K562 (cell line): ENCODE measurements at regions not wholly inside any gene's neighbourhood (a gene's known extent, or its start where the extent isn't known, plus 50 kb on each side); places are given as distances from the start of the nearest gene placed in this dataset.

Source experiments
- ATAC-seq: fragments of 200-7000 bp; cut with Tn5 transposase; 3 replicates; pipeline ENCODE4 v1.9.1; 2020; ENCODE audit warnings: moderate library complexity
- BruUV-seq: library from RNA; stranded (reverse); fragments of 400-500 nt; replicated peaks from 2 replicates; lab custom pipeline; 2021; lab: Mats Ljungman, UMichigan
- CTCF ChIA-PET: fragments of 300-600 bp; formaldehyde crosslinking; extraction: SDS; loops from one replicate; lab custom pipeline; 2021; ENCODE audit warnings: low intra/inter-chr PET ratio; lab: Yijun Ruan, JAX
- POLR2A ChIA-PET: fragments of 300-600, 350-650 bp; sonication (Branson Sonifier 250); formaldehyde crosslinking; extraction: SDS; loops from one replicate; lab custom pipeline; 2021; ENCODE audit warnings: antibody characterized with exemption, inconsistent platforms; lab: Yijun Ruan, JAX
- DNase-seq, 4 experiments: peaks; one replicate each; pipeline versions ENCODE4 v3.0.0 to v3.0.0-alpha.2; 2011 to 2018; ENCODE audit warnings: low spot score in 3 of 4, mixed read lengths in 3 of 4; ENCODE audit errors: extremely low read depth in 1 of 4
- FAIRE-seq: peaks from 2 replicates; lab custom pipeline; 2011; peaks lifted over from hg19 to GRCh38; lab: Jason Lieb, UNC
- H2AFZ ChIP-seq: 2 replicates; pipeline ENCODE4 v1.6.0; 2011; ENCODE audit warnings: low read depth, low read length, control low read depth, inconsistent platforms
- H3K27ac ChIP-seq: fragments of 200-600 bp; 3 replicates; pipeline ENCODE4 v1.8.0; 2011; ENCODE audit warnings: low read depth, mild to moderate bottlenecking, control low read depth, inconsistent platforms, low read length, moderate library complexity, mixed read lengths; ENCODE audit errors: extremely low read depth
- H3K27me3 ChIP-seq, 2 experiments: fragments of 300-600 bp in 1 of 2; 2 replicates in 1 of 2; 3 replicates in 1 of 2; pipeline versions ENCODE4 v1.6.0 to v1.8.0; 2011; ENCODE audit warnings: inconsistent platforms in 2 of 2, low read length in 2 of 2, mild to moderate bottlenecking in 1 of 2, mixed read lengths in 1 of 2, moderate library complexity in 1 of 2; ENCODE audit not compliant: control insufficient read depth in 2 of 2, insufficient read depth in 2 of 2
- H3K36me3 ChIP-seq: fragments of 300-600 bp; 3 replicates; pipeline ENCODE4 v1.8.0; 2011; ENCODE audit warnings: mild to moderate bottlenecking, low read length, inconsistent platforms; ENCODE audit not compliant: control insufficient read depth, insufficient read depth
- H3K4me1 ChIP-seq, 2 experiments: fragments of 200-600 bp in 1 of 2; replicated peaks in 1 of 2; 2 replicates in 1 of 2; 3 replicates in 1 of 2; pipeline versions ENCODE4 v1.5.1 to v1.8.0; 2011; ENCODE audit warnings: inconsistent platforms in 2 of 2, low read length in 2 of 2, mild to moderate bottlenecking in 1 of 2, mixed read lengths in 1 of 2, moderate library complexity in 1 of 2; ENCODE audit not compliant: control insufficient read depth in 2 of 2, insufficient read depth in 2 of 2
- H3K4me2 ChIP-seq: 2 replicates; pipeline ENCODE4 v1.6.1; 2011; ENCODE audit warnings: low read length, control low read depth, inconsistent platforms, mixed read lengths; ENCODE audit not compliant: insufficient read depth
- H3K4me3 ChIP-seq: fragments of 200-600 bp; sonication (generic), shearing (Covaris generic); 2 replicates; pipeline ENCODE4 v1.5.1; 2016; ENCODE audit warnings: control low read depth, inconsistent platforms
- H3K79me2 ChIP-seq: fragments of 200-600 bp; 3 replicates; pipeline ENCODE4 v1.8.0; 2011; ENCODE audit warnings: low read length, inconsistent platforms; ENCODE audit not compliant: control insufficient read depth, insufficient read depth
- H3K9ac ChIP-seq, 2 experiments: 2 replicates each; pipeline versions ENCODE4 v1.6.0 to v1.6.1; 2011; ENCODE audit warnings: low read depth in 2 of 2, low read length in 2 of 2, control low read depth in 1 of 2, inconsistent platforms in 1 of 2, mild to moderate bottlenecking in 1 of 2, mixed read lengths in 1 of 2; ENCODE audit not compliant: insufficient read depth in 1 of 2
- H3K9me1 ChIP-seq: one replicate; pipeline ENCODE4 v1.6.0; 2011; ENCODE audit warnings: inconsistent platforms, mild to moderate bottlenecking, low read length, moderate library complexity; ENCODE audit not compliant: control insufficient read depth, insufficient read depth
- H3K9me3 ChIP-seq: replicated peaks from 2 replicates; pipeline ENCODE4 v1.5.1; 2011; ENCODE audit warnings: low read depth, low read length, inconsistent platforms; ENCODE audit not compliant: control insufficient read depth, insufficient read depth
- H4K20me1 ChIP-seq: replicated peaks from 2 replicates; pipeline ENCODE4 v1.6.1; 2011; ENCODE audit warnings: low read length, inconsistent platforms, mixed read lengths; ENCODE audit not compliant: control insufficient read depth, insufficient read depth
- FOSL1 ChIP-seq: fragments of 200-800 bp; sonication (Bioruptor generic); conservative IDR thresholded peaks from 2 replicates; pipeline ENCODE4 v1.6.1; 2016; ENCODE audit warnings: missing genetic modification characterization, missing compliant biosample characterization
- GTF2E2 ChIP-seq: fragments of 200-800 bp; sonication (Bioruptor generic); IDR thresholded peaks from 2 replicates; pipeline ENCODE4 v1.6.1; 2016; ENCODE audit warnings: missing genetic modification characterization, missing compliant biosample characterization
- HDAC3 ChIP-seq: fragments of 450-650 bp; IDR thresholded peaks from 2 replicates; pipeline ENCODE4 v1.6.1; 2018; ENCODE audit warnings: borderline replicate concordance, mild to moderate bottlenecking, moderate library complexity; ENCODE audit not compliant: partially characterized antibody
- MAFF ChIP-seq: IDR thresholded peaks from 2 replicates; pipeline ENCODE4 v1.6.1; 2012; ENCODE audit warnings: low read length, improper control_type of control experiment
- POLR2H ChIP-seq: IDR thresholded peaks from 2 replicates; pipeline ENCODE4 v1.6.1; 2016; ENCODE audit warnings: missing genetic modification characterization, low read depth, mild to moderate bottlenecking, control low read depth, missing compliant biosample characterization, moderate library complexity
- PTRF ChIP-seq: fragments of 450-650 bp; IDR thresholded peaks from 2 replicates; pipeline ENCODE4 v1.6.1; 2016; ENCODE audit warnings: mild to moderate bottlenecking, missing genetic modification characterization, missing compliant biosample characterization
- RB1 ChIP-seq: fragments of 450-650 bp; IDR thresholded peaks from 2 replicates; pipeline ENCODE4 v1.6.1; 2017; ENCODE audit warnings: low read depth, mild to moderate bottlenecking
- SETDB1 ChIP-seq: IDR thresholded peaks from one replicate; pipeline ENCODE4 v1.6.1; 2012; ENCODE audit warnings: low read length, control low read depth, inconsistent platforms
- SNIP1 ChIP-seq: fragments of 450-650 bp; IDR thresholded peaks from 2 replicates; pipeline ENCODE4 v1.7.1; 2017; ENCODE audit warnings: low read depth, mild to moderate bottlenecking
- TEAD1 ChIP-seq, 2 experiments: fragments of 450-650 bp in 1 of 2; sonication (generic) in 1 of 2; formaldehyde crosslinking; IDR thresholded peaks; 2 replicates each; pipeline versions ENCODE4 v1.4.0 to v1.8.0; 2020 to 2022; ENCODE audit warnings: mild to moderate bottlenecking in 2 of 2, missing genetic modification reagents in 1 of 2
- TEAD4 ChIP-seq, 2 experiments: sonication (generic) in 1 of 2; formaldehyde crosslinking in 1 of 2; IDR thresholded peaks; 2 replicates each; pipeline versions ENCODE4 v1.6.1 to v1.8.0; 2012 to 2022; ENCODE audit warnings: borderline replicate concordance in 1 of 2, inconsistent platforms in 1 of 2, low read length in 1 of 2, mild to moderate bottlenecking in 1 of 2, missing genetic modification reagents in 1 of 2
- ZBED1 ChIP-seq: IDR thresholded peaks from 2 replicates; pipeline ENCODE4 v1.6.1; 2014
- ZBTB7A ChIP-seq: IDR thresholded peaks from 2 replicates; pipeline ENCODE4 v1.6.1; 2011; ENCODE audit warnings: low read depth, mild to moderate bottlenecking, low read length, moderate library complexity, borderline replicate concordance; ENCODE audit not compliant: control insufficient read depth
- ZNF41 ChIP-seq: fragments of 250-450 bp; sonication (Bioruptor Pico); conservative IDR thresholded peaks from 2 replicates; pipeline ENCODE4 v1.4.0; 2020; ENCODE audit warnings: mild to moderate bottlenecking
- in situ Hi-C: fragments of 300-500 bp; cut with MboI; formaldehyde crosslinking; loops from 4 replicates; pipeline ENCODE4 v1.15.0; 2018; ENCODE audit warnings: inconsistent platforms, mixed read lengths
- intact Hi-C: fragments of 100-400 bp; cut with micrococcal nuclease; formaldehyde crosslinking; loops from 2 replicates; pipeline ENCODE4 v1.14.2; 2022
- TF ChIP-seq, protein P1 (sequence below): fragments of 450-650 bp; IDR thresholded peaks from 2 replicates; pipeline ENCODE4 v1.6.1; 2016; ENCODE audit warnings: borderline replicate concordance
- TF ChIP-seq, protein P2 (sequence below): sonication (generic); formaldehyde crosslinking; IDR thresholded peaks from 2 replicates; pipeline ENCODE4 v1.8.0; 2022; ENCODE audit warnings: missing genetic modification reagents, mild to moderate bottlenecking, borderline replicate concordance

DNA sequence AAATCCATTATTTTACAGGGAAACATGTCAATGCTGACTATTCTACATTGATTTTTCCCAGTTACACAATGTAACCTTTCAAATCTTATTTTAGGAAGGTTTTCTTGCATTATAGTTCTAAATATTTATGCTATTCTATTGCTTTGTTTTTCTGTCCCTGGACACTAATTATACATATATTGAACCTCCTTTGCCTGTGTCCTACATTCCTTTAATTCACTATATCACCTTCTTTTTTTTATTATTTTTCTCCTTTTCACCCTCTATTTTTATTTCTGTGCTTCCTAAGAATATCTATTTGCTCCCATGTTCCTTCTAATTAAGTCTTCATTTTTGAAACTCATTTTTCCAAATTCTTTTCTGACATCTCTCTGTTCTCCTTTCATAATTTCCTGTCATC is 259.2 kb downstream of the TJP1 start:
- no peaks in the 10 kb centered on the region for H3K36me3 ChIP-seq
- no peak overlapping the region for H3K4me2 ChIP-seq
- H4K20me1 ChIP-seq = no peaks in the 10 kb centered on the region
- no peak overlapping the region for H2AFZ ChIP-seq
- no peak overlapping the region for H3K9ac ChIP-seq
- H3K9me1 ChIP-seq = no peaks in the 10 kb centered on the region
- FAIRE-seq (no peak), DNase-seq (no peak), ATAC-seq (no peak)
- no peak overlapping the region for H3K27ac ChIP-seq
- ChIA-PET CTCF (no interaction called here), POLR2A (no interaction called here)
- in situ Hi-C loops = no loop called here
- H3K4me1 ChIP-seq = no peaks in the 10 kb centered on the region
- intact Hi-C loops = no loop called here
- H3K4me3 ChIP-seq = no peak overlapping the region
- BruUV-seq = no TSS peak
- H3K27me3 ChIP-seq = no peaks in the 10 kb centered on the region
- TF ChIP-seq TEAD4 (IDR thresholded peaks at IDR 0.05; ENCODE audit: low read length) (no peak), TEAD4 (CRISPR knock-in tag; IDR thresholded peaks at IDR 0.05; ENCODE audit: borderline replicate concordance) (no peak), ZBTB7A (no peak), MAFF (no peak), TEAD1 (CRISPR knock-in tag; IDR thresholded peaks at IDR 0.05) (no peak), FOSL1 (tag) (no peak), GTF2E2 (no peak), ZBED1 (no peak), HDAC3 (no peak), POLR2H (tag) (no peak), ZNF41 (CRISPR knock-in tag) (no peak), RB1 (no peak), SNIP1 (no peak), PTRF (no peak), SETDB1 (no peak)
- TF ChIP-seq, protein P1, sequence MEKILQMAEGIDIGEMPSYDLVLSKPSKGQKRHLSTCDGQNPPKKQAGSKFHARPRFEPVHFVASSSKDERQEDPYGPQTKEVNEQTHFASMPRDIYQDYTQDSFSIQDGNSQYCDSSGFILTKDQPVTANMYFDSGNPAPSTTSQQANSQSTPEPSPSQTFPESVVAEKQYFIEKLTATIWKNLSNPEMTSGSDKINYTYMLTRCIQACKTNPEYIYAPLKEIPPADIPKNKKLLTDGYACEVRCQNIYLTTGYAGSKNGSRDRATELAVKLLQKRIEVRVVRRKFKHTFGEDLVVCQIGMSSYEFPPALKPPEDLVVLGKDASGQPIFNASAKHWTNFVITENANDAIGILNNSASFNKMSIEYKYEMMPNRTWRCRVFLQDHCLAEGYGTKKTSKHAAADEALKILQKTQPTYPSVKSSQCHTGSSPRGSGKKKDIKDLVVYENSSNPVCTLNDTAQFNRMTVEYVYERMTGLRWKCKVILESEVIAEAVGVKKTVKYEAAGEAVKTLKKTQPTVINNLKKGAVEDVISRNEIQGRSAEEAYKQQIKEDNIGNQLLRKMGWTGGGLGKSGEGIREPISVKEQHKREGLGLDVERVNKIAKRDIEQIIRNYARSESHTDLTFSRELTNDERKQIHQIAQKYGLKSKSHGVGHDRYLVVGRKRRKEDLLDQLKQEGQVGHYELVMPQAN = no peak
- TF ChIP-seq, protein P2, sequence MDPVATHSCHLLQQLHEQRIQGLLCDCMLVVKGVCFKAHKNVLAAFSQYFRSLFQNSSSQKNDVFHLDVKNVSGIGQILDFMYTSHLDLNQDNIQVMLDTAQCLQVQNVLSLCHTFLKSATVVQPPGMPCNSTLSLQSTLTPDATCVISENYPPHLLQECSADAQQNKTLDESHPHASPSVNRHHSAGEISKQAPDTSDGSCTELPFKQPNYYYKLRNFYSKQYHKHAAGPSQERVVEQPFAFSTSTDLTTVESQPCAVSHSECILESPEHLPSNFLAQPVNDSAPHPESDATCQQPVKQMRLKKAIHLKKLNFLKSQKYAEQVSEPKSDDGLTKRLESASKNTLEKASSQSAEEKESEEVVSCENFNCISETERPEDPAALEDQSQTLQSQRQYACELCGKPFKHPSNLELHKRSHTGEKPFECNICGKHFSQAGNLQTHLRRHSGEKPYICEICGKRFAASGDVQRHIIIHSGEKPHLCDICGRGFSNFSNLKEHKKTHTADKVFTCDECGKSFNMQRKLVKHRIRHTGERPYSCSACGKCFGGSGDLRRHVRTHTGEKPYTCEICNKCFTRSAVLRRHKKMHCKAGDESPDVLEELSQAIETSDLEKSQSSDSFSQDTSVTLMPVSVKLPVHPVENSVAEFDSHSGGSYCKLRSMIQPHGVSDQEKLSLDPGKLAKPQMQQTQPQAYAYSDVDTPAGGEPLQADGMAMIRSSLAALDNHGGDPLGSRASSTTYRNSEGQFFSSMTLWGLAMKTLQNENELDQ (CRISPR knock-in tag) = no peak
- no peaks in the 10 kb centered on the region for H3K79me2 ChIP-seq
- H3K9me3 ChIP-seq = no peaks in the 10 kb centered on the region
